HUES6 (cell line): ENCODE measurements at regions not wholly inside any gene's neighbourhood (a gene's known extent, or its start where the extent isn't known, plus 50 kb on each side); places are given as distances from the start of the nearest gene placed in this dataset.

Experiments used
- H3K27ac ChIP-seq: 2 replicates; pipeline ENCODE4 v1.7.0; 2013; ENCODE audit warnings: low read depth, mild to moderate bottlenecking, low read length, inconsistent platforms
- H3K27me3 ChIP-seq: 2 replicates; pipeline ENCODE4 v1.6.1; 2013; ENCODE audit warnings: low read length; ENCODE audit not compliant: control insufficient read depth, insufficient read depth
- H3K36me3 ChIP-seq: 2 replicates; pipeline ENCODE4 v1.6.1; 2013; ENCODE audit warnings: low read length; ENCODE audit not compliant: control insufficient read depth, insufficient read depth
- H3K4me1 ChIP-seq: 2 replicates; pipeline ENCODE4 v1.6.1; 2013; ENCODE audit warnings: low read length; ENCODE audit not compliant: control insufficient read depth, insufficient read depth
- H3K4me3 ChIP-seq: 2 replicates; pipeline ENCODE4 v1.5.1; 2013; ENCODE audit warnings: low read depth, low read length
- H3K9ac ChIP-seq: one replicate; pipeline ENCODE4 v1.6.1; 2013; ENCODE audit warnings: mild to moderate bottlenecking, low read length
- H3K9me3 ChIP-seq: 2 replicates; pipeline ENCODE4 v1.6.1; 2013; ENCODE audit warnings: low read depth, low read length; ENCODE audit not compliant: control insufficient read depth, insufficient read depth

- Histone ChIP-seq H3K4me1 (no peaks in the 10 kb centered on the region), H3K9me3 (no peaks in the 10 kb centered on the region), H3K9ac (no peak overlapping the region), H3K4me3 (no peak overlapping the region), H3K36me3 (no peaks in the 10 kb centered on the region), H3K27ac (no peak overlapping the region), H3K27me3 (no peaks in the 10 kb centered on the region)
These were observed 239.6 kb upstream of the TRAM1L1 start for GRCh38 chr4:117324851-117325491.

- Histone ChIP-seq H3K27ac (no peak overlapping the region), H3K27me3 (no peaks in the 10 kb centered on the region), H3K36me3 (no peaks in the 10 kb centered on the region), H3K4me1 (no peaks in the 10 kb centered on the region), H3K9ac (no peak overlapping the region), H3K4me3 (no peak overlapping the region), H3K9me3 (no peaks in the 10 kb centered on the region)
These were observed 240.7 kb upstream of the TRAM1L1 start for GRCh38 chr4:117326091-117326490.

- Histone ChIP-seq H3K9ac (no peak overlapping the region), H3K36me3 (no peaks in the 10 kb centered on the region), H3K4me3 (no peak overlapping the region), H3K4me1 (no peaks in the 10 kb centered on the region), H3K9me3 (no peaks in the 10 kb centered on the region), H3K27me3 (no peaks in the 10 kb centered on the region), H3K27ac (no peak overlapping the region)
These were observed 242.1 kb upstream of the TRAM1L1 start for GRCh38 chr4:117327491-117327890.

GRCh38 chr4:117328333-117328732 lies 243.0 kb upstream of the TRAM1L1 start:
- no peaks in the 10 kb centered on the region for H3K9me3 ChIP-seq
- H3K4me1 ChIP-seq, result no peaks in the 10 kb centered on the region
- no peaks in the 10 kb centered on the region for H3K36me3 ChIP-seq
- H3K4me3 ChIP-seq, result no peak overlapping the region
- no peak overlapping the region for H3K9ac ChIP-seq
- no peak overlapping the region for H3K27ac ChIP-seq
- H3K27me3 ChIP-seq, result no peaks in the 10 kb centered on the region

GRCh38 chr4:117331817-117332216 lies 246.4 kb upstream of the TRAM1L1 start:
- Histone ChIP-seq H3K4me3 (no peak overlapping the region), H3K4me1 (no peaks in the 10 kb centered on the region), H3K27ac (no peak overlapping the region), H3K9ac (no peak overlapping the region), H3K27me3 (no peaks in the 10 kb centered on the region), H3K36me3 (no peaks in the 10 kb centered on the region), H3K9me3 (no peaks in the 10 kb centered on the region)

- no peak overlapping the region for H3K9ac ChIP-seq
- no peaks in the 10 kb centered on the region for H3K27me3 ChIP-seq
- no peaks in the 10 kb centered on the region for H3K9me3 ChIP-seq
- H3K4me3 ChIP-seq, result no peak overlapping the region
- H3K27ac ChIP-seq, result no peak overlapping the region
- no peaks in the 10 kb centered on the region for H3K36me3 ChIP-seq
- no peaks in the 10 kb centered on the region for H3K4me1 ChIP-seq
These were observed 249.2 kb upstream of the TRAM1L1 start for GRCh38 chr4:117334451-117335188.

- Histone ChIP-seq H3K27ac (no peak overlapping the region), H3K27me3 (no peaks in the 10 kb centered on the region), H3K4me3 (no peak overlapping the region), H3K36me3 (no peaks in the 10 kb centered on the region), H3K9ac (no peak overlapping the region), H3K9me3 (no peaks in the 10 kb centered on the region), H3K4me1 (no peaks in the 10 kb centered on the region)
These were observed 272.1 kb upstream of the TRAM1L1 start for GRCh38 chr4:117357437-117357836.

GRCh38 chr4:117357866-117358265 lies 272.5 kb upstream of the TRAM1L1 start:
- H3K4me3 ChIP-seq, result no peak overlapping the region
- H3K9me3 ChIP-seq, result no peaks in the 10 kb centered on the region
- H3K36me3 ChIP-seq, result no peaks in the 10 kb centered on the region
- no peak overlapping the region for H3K9ac ChIP-seq
- H3K27ac ChIP-seq, result no peak overlapping the region
- H3K4me1 ChIP-seq, result no peaks in the 10 kb centered on the region
- H3K27me3 ChIP-seq, result no peaks in the 10 kb centered on the region

- H3K9me3 ChIP-seq, result no peaks in the 10 kb centered on the region
- no peak overlapping the region for H3K9ac ChIP-seq
- no peak overlapping the region for H3K27ac ChIP-seq
- H3K27me3 ChIP-seq, result no peaks in the 10 kb centered on the region
- H3K36me3 ChIP-seq, result no peaks in the 10 kb centered on the region
- H3K4me1 ChIP-seq, result peaks cover 5% of the 10 kb centered on the region; the same call in 1 of the 2 replicates
- H3K4me3 ChIP-seq, result no peak overlapping the region
These were observed 285.7 kb upstream of the TRAM1L1 start for GRCh38 chr4:117370944-117371668.

GRCh38 chr4:117375101-117375500 lies 289.7 kb upstream of the TRAM1L1 start:
- Histone ChIP-seq H3K4me3 (no peak overlapping the region), H3K27ac (no peak overlapping the region), H3K9ac (no peak overlapping the region), H3K9me3 (no peaks in the 10 kb centered on the region), H3K36me3 (no peaks in the 10 kb centered on the region), H3K27me3 (no peaks in the 10 kb centered on the region), H3K4me1 (peaks cover 5% of the 10 kb centered on the region; the same call in 1 of the 2 replicates)

GRCh38 chr4:117376692-117377091 lies 291.3 kb upstream of the TRAM1L1 start:
- Histone ChIP-seq H3K9ac (no peak overlapping the region), H3K27ac (no peak overlapping the region), H3K27me3 (no peaks in the 10 kb centered on the region), H3K9me3 (no peaks in the 10 kb centered on the region), H3K4me3 (no peak overlapping the region), H3K4me1 (no peaks in the 10 kb centered on the region), H3K36me3 (no peaks in the 10 kb centered on the region)
